Lung (tissue), 11 donors: ENCODE measurements at regions not wholly inside any gene's neighbourhood (a gene's known extent, or its start where the extent isn't known, plus 50 kb on each side); places are given as distances from the start of the nearest gene placed in this dataset.
A peak's percentile ranks its signal among the peaks of the same experiment; 100 is the strongest.

Source experiments
- ATAC-seq: fragments of 200-7000 bp; cut with Tn5 transposase; one replicate; pipeline ENCODE4 v1.9.1; 2020; ENCODE audit warnings: moderate number of reproducible peaks; ENCODE audit not compliant: insufficient read depth, low FRiP score
- DNase-seq, 3 donors: peaks; one replicate each; pipeline ENCODE4 v3.0.0-alpha.2; 2013 to 2017
- H3K27ac ChIP-seq, 2 donors: one replicate each; pipeline ENCODE4 v1.5.1; 2013; ENCODE audit warnings: mild to moderate bottlenecking in 2 of 2, moderate library complexity in 2 of 2, control low read depth in 1 of 2, inconsistent platforms in 1 of 2, low read depth in 1 of 2, low read length in 1 of 2
- H3K27me3 ChIP-seq, 3 donors: one replicate each; pipeline ENCODE4 v1.5.1; 2013; ENCODE audit warnings: low read length in 2 of 3; ENCODE audit not compliant: control insufficient read depth in 3 of 3, insufficient read depth in 3 of 3
- H3K36me3 ChIP-seq, 4 donors: one replicate each; pipeline ENCODE4 v1.5.1; 2013; ENCODE audit warnings: low read length in 4 of 4, mild to moderate bottlenecking in 1 of 4, moderate library complexity in 1 of 4; ENCODE audit not compliant: control insufficient read depth in 4 of 4, insufficient read depth in 4 of 4
- H3K4me1 ChIP-seq, 5 donors: one replicate each; pipeline ENCODE4 v1.5.1; 2013; ENCODE audit warnings: low read length in 5 of 5, mild to moderate bottlenecking in 2 of 5, moderate library complexity in 1 of 5; ENCODE audit not compliant: control insufficient read depth in 5 of 5, insufficient read depth in 5 of 5
- H3K4me3 ChIP-seq: one replicate; pipeline ENCODE4 v1.5.1; 2013; ENCODE audit warnings: mild to moderate bottlenecking, control low read depth, moderate library complexity
- H3K9ac ChIP-seq, 2 donors: one replicate each; pipeline ENCODE4 v1.5.1; 2013; ENCODE audit warnings: low read length in 2 of 2, control low read depth in 1 of 2; ENCODE audit not compliant: insufficient read depth in 1 of 2
- H3K9me3 ChIP-seq, 4 donors: one replicate each; pipeline ENCODE4 v1.5.1; 2013; ENCODE audit warnings: low read length in 3 of 4, mild to moderate bottlenecking in 1 of 4, moderate library complexity in 1 of 4; ENCODE audit not compliant: control insufficient read depth in 4 of 4, insufficient read depth in 3 of 4
- WGBS, 2 donors: extraction: QIAGEN DNeasy Blood & Tissue Kit; methylation state at CpG; one replicate each; pipeline ENCODE4 v1.1.7; 2013; 5-methylcytosine and 5-hydroxymethylcytosine counted together
- TF ChIP-seq, protein P1 (sequence below): IDR thresholded peaks from 2 replicates; pipeline ENCODE4 v1.5.1; 2012; ENCODE audit warnings: mild to moderate bottlenecking; ENCODE audit errors: control extremely low read depth, extremely low read depth
- donor health status: control.
- donor health status: control.
- donor health status: Bipolar disorder and iron deficiency.
- donor health status: healthy.
- donor health status: DM: yes; HTN: yes; CAD: no.

DNA sequence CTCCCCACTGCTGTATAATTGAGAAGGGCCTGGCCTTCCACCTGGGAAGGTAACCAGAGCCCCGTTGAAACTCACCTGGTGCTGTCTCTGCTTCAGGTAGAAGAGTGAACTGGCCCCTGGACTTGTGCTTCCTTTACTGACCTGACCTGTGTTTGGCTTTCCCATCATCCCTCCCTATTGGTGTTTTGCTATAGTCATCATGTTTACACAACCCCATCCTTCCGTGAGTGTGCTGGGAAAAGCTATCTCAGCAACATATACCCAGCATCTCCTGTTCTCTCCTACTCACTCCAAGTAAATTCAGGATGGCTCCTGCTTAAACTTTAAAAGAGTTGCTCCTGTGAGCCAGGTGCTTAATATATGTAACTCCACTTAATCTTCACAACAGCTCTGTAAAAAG, 77.2 kb upstream of the TSC22D2 start:
- DNase-seq = no peak
- 81 to 87% methylated on average over 2 of the region's 2 CpGs for WGBS, 2 donors
- Histone ChIP-seq H3K36me3 (no peaks in the 10 kb centered on the region), H3K27me3 (no peaks in the 10 kb centered on the region), H3K27ac (no peak overlapping the region), H3K4me3 (no peak overlapping the region), H3K9ac (no peak overlapping the region), H3K4me1 (peaks cover 0 to 11% (median 5%) of the 10 kb centered on the region in 5 donors), H3K9me3 (no peaks in the 10 kb centered on the region)
- ATAC-seq = no peak
- TF ChIP-seq, protein P1, sequence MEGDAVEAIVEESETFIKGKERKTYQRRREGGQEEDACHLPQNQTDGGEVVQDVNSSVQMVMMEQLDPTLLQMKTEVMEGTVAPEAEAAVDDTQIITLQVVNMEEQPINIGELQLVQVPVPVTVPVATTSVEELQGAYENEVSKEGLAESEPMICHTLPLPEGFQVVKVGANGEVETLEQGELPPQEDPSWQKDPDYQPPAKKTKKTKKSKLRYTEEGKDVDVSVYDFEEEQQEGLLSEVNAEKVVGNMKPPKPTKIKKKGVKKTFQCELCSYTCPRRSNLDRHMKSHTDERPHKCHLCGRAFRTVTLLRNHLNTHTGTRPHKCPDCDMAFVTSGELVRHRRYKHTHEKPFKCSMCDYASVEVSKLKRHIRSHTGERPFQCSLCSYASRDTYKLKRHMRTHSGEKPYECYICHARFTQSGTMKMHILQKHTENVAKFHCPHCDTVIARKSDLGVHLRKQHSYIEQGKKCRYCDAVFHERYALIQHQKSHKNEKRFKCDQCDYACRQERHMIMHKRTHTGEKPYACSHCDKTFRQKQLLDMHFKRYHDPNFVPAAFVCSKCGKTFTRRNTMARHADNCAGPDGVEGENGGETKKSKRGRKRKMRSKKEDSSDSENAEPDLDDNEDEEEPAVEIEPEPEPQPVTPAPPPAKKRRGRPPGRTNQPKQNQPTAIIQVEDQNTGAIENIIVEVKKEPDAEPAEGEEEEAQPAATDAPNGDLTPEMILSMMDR = no peak

DNA sequence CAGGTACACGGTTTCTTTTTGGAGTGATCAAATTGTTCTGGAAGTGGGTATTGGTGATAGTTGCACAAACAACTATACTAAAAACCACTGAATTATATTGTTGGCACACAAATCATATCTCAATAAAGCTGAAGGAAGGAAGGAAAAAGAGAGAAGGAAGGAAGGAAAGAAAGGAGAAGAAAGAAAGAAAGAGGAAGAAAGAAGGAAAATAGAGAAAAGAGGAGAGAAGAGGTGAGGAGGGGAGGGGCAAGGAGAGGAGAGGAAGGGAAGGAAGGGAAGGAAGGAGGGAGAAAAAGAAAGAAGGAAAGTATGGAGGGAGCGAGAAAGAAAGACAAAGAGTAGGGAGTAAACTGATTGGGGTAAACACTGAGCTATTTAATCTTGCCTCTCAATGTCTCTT, 77.9 kb upstream of the TSC22D2 start:
- DNase-seq (no peak), ATAC-seq (no peak)
- Histone ChIP-seq H3K4me3 (no peak overlapping the region), H3K27me3 (no peaks in the 10 kb centered on the region), H3K36me3 (no peaks in the 10 kb centered on the region), H3K27ac (no peak overlapping the region), H3K9me3 (no peaks in the 10 kb centered on the region), H3K4me1 (peaks cover 0 to 18% (median 7%) of the 10 kb centered on the region in 5 donors), H3K9ac (no peak overlapping the region)
- WGBS, 2 donors = 88 to 93% methylated on average over 2 of the region's 2 CpGs
- TF ChIP-seq, protein P1 = no peak

DNA sequence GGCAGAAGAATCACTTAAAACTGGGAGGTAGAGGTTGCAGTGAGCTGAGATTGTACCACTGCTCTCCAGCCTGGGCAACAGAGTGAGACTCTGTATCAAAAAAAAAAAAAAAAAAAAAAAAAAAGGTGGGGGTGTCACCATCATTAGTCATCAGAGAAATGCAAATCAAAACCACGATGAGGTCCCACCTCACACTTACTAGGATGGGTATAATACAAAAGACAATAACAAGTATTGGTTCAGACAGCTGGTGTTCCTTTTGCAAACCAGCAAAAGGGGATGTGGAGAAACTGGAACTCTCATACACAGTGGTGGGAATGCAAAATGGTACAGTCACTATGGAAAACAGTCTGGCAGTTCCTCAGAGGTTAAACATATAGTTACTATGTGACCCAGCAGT, 78.7 kb upstream of the TSC22D2 start:
- no peak overlapping the region for H3K4me3 ChIP-seq
- H3K36me3 ChIP-seq = no peaks in the 10 kb centered on the region
- DNase-seq (no peak), ATAC-seq (no peak)
- H3K4me1 ChIP-seq = peaks cover 0 to 23% (median 7%) of the 10 kb centered on the region in 5 donors
- no peak overlapping the region for H3K27ac ChIP-seq
- TF ChIP-seq, protein P1 = no peak
- no peaks in the 10 kb centered on the region for H3K27me3 ChIP-seq
- H3K9ac ChIP-seq = no peak overlapping the region
- 83 to 84% methylated on average over 1 of the region's 1 CpG for WGBS, 2 donors
- no peaks in the 10 kb centered on the region for H3K9me3 ChIP-seq

DNA sequence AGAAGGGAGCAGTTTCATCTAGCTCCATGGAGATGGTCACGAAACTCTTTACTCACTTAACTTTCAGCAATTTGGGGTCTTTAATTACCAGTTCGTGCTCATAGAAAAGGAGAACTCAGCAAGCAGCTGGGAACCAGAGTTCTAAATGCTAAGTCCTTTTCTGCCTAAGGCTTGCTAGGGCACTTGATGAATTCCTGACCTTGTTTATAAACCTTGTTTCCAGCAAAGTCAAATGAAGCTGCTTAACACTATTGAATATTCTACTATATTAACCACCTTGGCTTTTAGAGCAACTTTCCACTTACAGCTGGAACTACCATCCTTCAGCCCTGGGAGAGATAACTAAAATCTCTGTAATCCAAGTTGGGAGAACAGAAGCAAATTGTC, 79.5 kb upstream of the TSC22D2 start:
- Histone ChIP-seq H3K9ac (peak overlapping the region in 1 of 2 donors; percentile 17), H3K4me1 (peaks cover 0 to 29% (median 7%) of the 10 kb centered on the region in 5 donors), H3K27me3 (no peaks in the 10 kb centered on the region), H3K36me3 (no peaks in the 10 kb centered on the region), H3K27ac (peak overlapping the region in 1 of 2 donors; percentile 15), H3K4me3 (no peak overlapping the region), H3K9me3 (no peaks in the 10 kb centered on the region)
- 82 to 86% methylated on average over 2 of the region's 2 CpGs for WGBS, 2 donors
- TF ChIP-seq, protein P1 = no peak
- ATAC-seq (no peak), DNase-seq (no peak)
